Neural crest cell (in vitro differentiated cells): ENCODE measurements at regions not wholly inside any gene's neighbourhood (a gene's known extent, or its start where the extent isn't known, plus 50 kb on each side); places are given as distances from the start of the nearest gene placed in this dataset.
A peak's percentile ranks its signal among the peaks of the same experiment; 100 is the strongest.

ENCODE experiments used
- DNase-seq: peaks from one replicate; pipeline ENCODE4 v3.0.0; 2021; ENCODE audit warnings: low read depth, mixed read lengths, low spot score
- H3K27ac Mint-ChIP-seq: one replicate; pipeline ENCODE4 v1.8.0; 2021; ENCODE audit warnings: mild to moderate bottlenecking, mixed read lengths; ENCODE audit not compliant: unreplicated experiment
- H3K27me3 Mint-ChIP-seq: 2 replicates; pipeline ENCODE4 v1.8.0; 2021; ENCODE audit warnings: low read depth, mild to moderate bottlenecking, mixed read lengths
- H3K36me3 Mint-ChIP-seq: 2 replicates; pipeline ENCODE4 v1.8.0; 2021; ENCODE audit warnings: low read depth, mild to moderate bottlenecking, mixed read lengths
- H3K4me1 Mint-ChIP-seq: 2 replicates; pipeline ENCODE4 v1.8.0; 2021; ENCODE audit warnings: mixed read lengths
- H3K4me3 Mint-ChIP-seq: one replicate; pipeline ENCODE4 v1.8.0; 2021; ENCODE audit warnings: mild to moderate bottlenecking, mixed read lengths
- H3K9me3 Mint-ChIP-seq: 2 replicates; pipeline ENCODE4 v1.8.0; 2021; ENCODE audit warnings: mixed read lengths
- CTCF ChIP-seq: fragments of 200-600 bp; sonication (generic); conservative IDR thresholded peaks from 2 replicates; pipeline ENCODE4 v1.5.0; 2021; ENCODE audit warnings: antibody characterized with exemption, mild to moderate bottlenecking

- H3K4me3 Mint-ChIP-seq: no peak overlapping the region
- H3K9me3 Mint-ChIP-seq: peaks cover 9% of the 10 kb centered on the region
- no peak overlapping the region for H3K27ac Mint-ChIP-seq
- no peak for DNase-seq
- H3K27me3 Mint-ChIP-seq: no peaks in the 10 kb centered on the region
- TF ChIP-seq CTCF: no peak
- H3K4me1 Mint-ChIP-seq: peaks cover 55% of the 10 kb centered on the region
- peaks cover 4% of the 10 kb centered on the region for H3K36me3 Mint-ChIP-seq
Measured at GRCh38 chr12:105814283-105814682, 324.5 kb downstream of the NUAK1 start.

- Mint-ChIP-seq H3K27me3 (no peaks in the 10 kb centered on the region), H3K36me3 (peaks cover 3% of the 10 kb centered on the region), H3K4me3 (no peak overlapping the region), H3K4me1 (peaks cover 61% of the 10 kb centered on the region), H3K9me3 (peaks cover 2% of the 10 kb centered on the region), H3K27ac (peak overlapping the region; percentile 64)
- no peak for DNase-seq
- TF ChIP-seq CTCF: no peak
Measured at GRCh38 chr12:105819549-105819948, 319.2 kb downstream of the NUAK1 start.

- Mint-ChIP-seq H3K4me1 (peaks cover 65% of the 10 kb centered on the region), H3K27me3 (no peaks in the 10 kb centered on the region), H3K36me3 (peaks cover 3% of the 10 kb centered on the region), H3K4me3 (no peak overlapping the region), H3K9me3 (peaks cover 2% of the 10 kb centered on the region), H3K27ac (peak overlapping the region; percentile 21)
- no peak for DNase-seq
- TF ChIP-seq CTCF: no peak
Measured at GRCh38 chr12:105820429-105821125, 318.2 kb downstream of the NUAK1 start.

- Mint-ChIP-seq H3K27ac (no peak overlapping the region), H3K36me3 (peaks cover 5% of the 10 kb centered on the region), H3K4me1 (peaks cover 62% of the 10 kb centered on the region), H3K27me3 (no peaks in the 10 kb centered on the region), H3K4me3 (no peak overlapping the region), H3K9me3 (peaks cover 2% of the 10 kb centered on the region)
- DNase-seq: no peak
- no peak for TF ChIP-seq CTCF
Measured at GRCh38 chr12:105822131-105823105, 316.3 kb downstream of the NUAK1 start.

- H3K4me1 Mint-ChIP-seq: peaks cover 58% of the 10 kb centered on the region
- TF ChIP-seq CTCF: no peak
- H3K27ac Mint-ChIP-seq: peak overlapping the region; percentile 28
- peaks cover 5% of the 10 kb centered on the region for H3K36me3 Mint-ChIP-seq
- DNase-seq: no peak
- H3K4me3 Mint-ChIP-seq: no peak overlapping the region
- no peaks in the 10 kb centered on the region for H3K27me3 Mint-ChIP-seq
- H3K9me3 Mint-ChIP-seq: peaks cover 2% of the 10 kb centered on the region
Measured at GRCh38 chr12:105823810-105824209, 314.9 kb downstream of the NUAK1 start.
